RWPE1 (cell line): ENCODE measurements at regions not wholly inside any gene's neighbourhood (a gene's known extent, or its start where the extent isn't known, plus 50 kb on each side); places are given as distances from the start of the nearest gene placed in this dataset.

Experiments used
- CTCF ChIA-PET: fragments of 350-600 bp; sonication (Branson Sonifier 250); formaldehyde crosslinking; extraction: SDS; loops from one replicate; lab custom pipeline; 2021; lab: Yijun Ruan, JAX
- POLR2A ChIA-PET: fragments of 400-600 bp; formaldehyde crosslinking; extraction: SDS; loops from one replicate; lab custom pipeline; 2020; ENCODE audit warnings: antibody characterized with exemption; ENCODE audit not compliant: low non-redundant PET; lab: Yijun Ruan, JAX
- DNase-seq: peaks from one replicate; pipeline ENCODE4 v3.0.0; 2012; ENCODE audit warnings: low spot score
- H3K27ac ChIP-seq: fragments of 450-650 bp; 2 replicates; pipeline ENCODE4 v1.5.1; 2017
- CTCF ChIP-seq: fragments of 450-650 bp; conservative IDR thresholded peaks from 2 replicates; pipeline ENCODE4 v1.5.1; 2017; ENCODE audit warnings: low read depth, mild to moderate bottlenecking

GRCh38 chr14:51518711-51519110 is 133.0 kb upstream of the FRMD6 start:
- no peak for DNase-seq
- CTCF ChIA-PET = interaction anchor here (0.6 kb wide), 1 partner anchor 259 kb away, joined by 3 read pairs; no protein-coding TSS in a partner anchor
- no peak for TF ChIP-seq CTCF
- POLR2A ChIA-PET = no interaction called here
- no peak overlapping the region for H3K27ac ChIP-seq

DNA sequence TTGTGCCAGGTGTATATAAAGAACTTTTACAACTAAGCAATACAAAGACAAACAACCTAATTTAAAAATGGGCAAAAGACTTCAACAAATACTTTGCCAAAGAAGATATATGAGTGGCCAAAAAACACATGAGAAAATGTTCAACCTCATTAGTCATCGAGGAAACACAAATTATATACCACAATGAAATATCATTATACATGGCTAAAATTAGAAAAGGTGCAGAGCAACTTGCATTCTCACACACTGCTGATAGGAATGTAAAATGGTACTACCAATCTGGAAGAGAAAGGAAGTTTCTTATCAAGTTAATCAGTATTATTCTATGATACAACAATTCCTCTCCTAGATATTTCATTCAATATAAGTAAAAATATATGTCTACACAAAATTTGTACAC is 131.6 kb upstream of the FRMD6 start:
- CTCF ChIA-PET = no interaction called here
- POLR2A ChIA-PET = no interaction called here
- no peak for TF ChIP-seq CTCF
- H3K27ac ChIP-seq = no peak overlapping the region
- no peak for DNase-seq

DNA sequence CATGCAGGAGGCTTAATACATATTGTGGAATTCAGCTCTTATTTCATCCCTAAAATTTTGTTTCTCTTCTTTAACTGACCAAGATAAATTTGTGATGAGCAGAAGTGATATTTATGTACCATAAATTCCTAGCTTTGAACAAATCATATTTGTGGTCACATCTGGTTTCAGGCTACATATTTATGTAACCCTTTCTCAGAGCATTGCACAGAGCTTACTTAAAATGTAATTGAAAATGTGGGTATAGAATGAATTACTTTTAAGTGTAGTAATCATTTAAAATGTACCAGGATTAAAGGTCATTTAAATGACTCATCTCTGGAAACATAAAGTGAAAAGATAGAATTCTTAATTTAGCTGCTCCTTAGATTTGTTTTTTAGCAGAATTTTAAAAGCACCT is 129.9 kb upstream of the FRMD6 start:
- no peak overlapping the region for H3K27ac ChIP-seq
- CTCF ChIA-PET = no interaction called here
- no peak for TF ChIP-seq CTCF
- POLR2A ChIA-PET = no interaction called here
- DNase-seq = no peak

GRCh38 chr14:51523243-51523642 is 128.5 kb upstream of the FRMD6 start:
- ChIA-PET POLR2A (no interaction called here), CTCF (no interaction called here)
- no peak for TF ChIP-seq CTCF
- H3K27ac ChIP-seq = no peak overlapping the region
- DNase-seq = no peak

DNA sequence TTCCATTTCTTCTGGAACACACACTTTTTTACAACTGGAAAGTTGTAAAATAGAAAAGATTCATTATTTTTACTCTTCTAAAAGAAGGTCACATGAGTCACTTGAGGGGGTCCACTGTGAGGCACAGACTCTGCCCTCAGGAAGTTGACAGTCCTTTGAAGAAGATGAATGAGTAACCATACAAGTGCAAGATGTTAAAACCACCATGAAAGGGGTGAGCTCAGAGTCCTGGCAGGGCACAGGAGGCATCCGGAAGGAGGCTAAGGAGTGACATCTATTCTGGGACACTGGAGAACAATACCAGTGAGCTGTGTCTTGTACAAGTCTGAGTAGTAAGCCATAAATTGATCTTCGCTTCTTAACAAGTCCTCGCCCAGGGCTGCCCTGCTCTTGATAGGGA is 126.0 kb upstream of the FRMD6 start:
- no peak for TF ChIP-seq CTCF
- no peak overlapping the region for H3K27ac ChIP-seq
- ChIA-PET CTCF (no interaction called here), POLR2A (no interaction called here)
- DNase-seq = no peak

DNA sequence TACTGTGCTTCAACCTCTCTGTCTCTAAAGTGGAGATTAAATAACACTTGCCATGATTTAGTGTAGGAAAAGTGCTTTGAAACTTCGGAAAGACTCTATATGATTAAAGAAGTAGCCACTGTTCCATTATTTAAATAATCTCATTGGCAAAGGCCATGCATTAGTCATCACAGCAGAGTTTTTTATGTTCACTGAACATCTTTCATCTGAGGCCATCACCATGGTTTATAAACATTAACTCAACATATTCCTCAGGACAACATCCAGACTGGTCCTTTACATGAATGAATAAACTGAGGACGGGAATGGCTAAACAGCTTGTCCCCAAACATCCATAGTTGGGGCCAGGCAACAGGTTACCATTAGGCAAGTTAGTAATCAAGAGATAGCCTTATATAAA is 124.6 kb upstream of the FRMD6 start:
- DNase-seq = no peak
- no peak for TF ChIP-seq CTCF
- CTCF ChIA-PET = no interaction called here
- no peak overlapping the region for H3K27ac ChIP-seq
- POLR2A ChIA-PET = no interaction called here

DNA sequence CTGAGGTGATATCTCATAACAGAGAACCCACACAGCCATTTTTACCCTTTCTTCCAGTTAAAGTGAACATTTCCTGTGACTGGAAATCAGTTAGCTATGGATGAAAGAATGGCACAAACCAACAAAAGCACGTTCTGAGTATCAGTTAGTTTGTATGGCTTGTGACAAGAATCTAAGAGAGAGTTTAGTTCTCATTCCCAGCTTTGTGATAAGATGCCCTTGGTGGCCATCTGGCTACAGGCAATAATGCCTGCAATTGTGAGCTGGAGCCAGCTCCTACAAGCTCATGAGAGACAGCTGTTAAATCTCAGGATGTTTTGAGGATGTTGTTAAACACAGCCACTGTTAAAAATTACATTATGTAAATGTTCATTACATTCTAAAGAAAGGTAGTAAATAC is 122.0 kb upstream of the FRMD6 start:
- no peak for DNase-seq
- H3K27ac ChIP-seq = no peak overlapping the region
- POLR2A ChIA-PET = no interaction called here
- CTCF ChIA-PET = interaction anchor here (0.7 kb wide), 1 partner anchor 88 kb away, joined by 3 read pairs; no protein-coding TSS in a partner anchor
- TF ChIP-seq CTCF = no peak
